ENCODE measurements at regions not wholly inside any gene's neighbourhood (a gene's known extent, or its start where the extent isn't known, plus 50 kb on each side); places are given as distances from the start of the nearest gene placed in this dataset.
"Not testable (repeated sequence)": the region's sequence is repeated elsewhere in the genome, so short reads cannot be mapped to it uniquely, and the experiment has no call there.

DNA sequence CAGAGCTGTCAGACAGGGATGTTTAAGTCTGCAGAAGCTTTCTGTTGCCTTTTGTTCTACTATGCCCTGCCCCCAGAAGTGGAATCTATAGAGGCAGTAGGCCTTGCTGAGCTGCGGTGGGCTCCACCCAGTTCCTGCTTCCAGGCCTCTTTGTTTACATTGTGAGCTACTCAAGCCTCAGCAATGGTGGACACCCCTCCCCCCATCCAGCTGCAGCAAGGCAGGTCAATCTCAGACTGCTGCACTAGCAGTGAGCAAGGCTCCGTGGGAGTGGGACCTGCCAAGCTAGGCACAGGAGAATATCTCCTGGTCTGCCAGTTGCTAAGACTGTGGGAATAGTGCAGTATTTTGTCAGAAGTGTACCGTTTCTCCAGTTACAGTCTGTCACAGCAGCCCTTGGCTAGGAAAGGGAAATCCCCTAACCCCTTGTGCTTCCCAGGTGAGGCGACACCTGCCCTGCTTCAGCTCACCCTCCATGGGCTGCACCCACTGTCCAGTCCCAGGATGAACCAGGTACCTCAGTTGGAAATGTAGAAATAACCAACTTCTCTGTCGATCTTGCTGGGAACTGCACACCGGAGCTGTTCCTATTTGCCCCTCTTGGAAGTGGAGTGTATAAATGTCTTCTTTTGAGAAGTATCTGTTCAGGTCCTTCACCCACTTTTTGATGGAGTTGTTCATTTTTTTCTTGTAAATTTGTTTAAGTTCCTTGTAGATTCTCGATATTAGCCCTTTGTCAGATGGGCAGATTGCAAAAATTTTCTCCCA is 213.5 kb upstream of the SLC38A2 start:
- ATAC-seq: peak; percentile 77
- intact Hi-C loops (cut with DNase I, micrococcal nuclease): no loop called here
- peak; percentile 57 to 79 for DNase-seq

GRCh38 chr12:46584098-46584497 is 211.5 kb upstream of the SLC38A2 start:
- ATAC-seq; DNase-seq; intact Hi-C loops (cut with DNase I, micrococcal nuclease): not testable (repeated sequence)

GRCh38 chr12:46581990-46582389 is 209.4 kb upstream of the SLC38A2 start:
- ATAC-seq; intact Hi-C loops (cut with DNase I, micrococcal nuclease); DNase-seq: not testable (repeated sequence)

- DNase-seq (no peak), ATAC-seq (no peak)
- intact Hi-C loops (cut with DNase I, micrococcal nuclease): no loop called here
These were observed 207.9 kb upstream of the SLC38A2 start for GRCh38 chr12:46580445-46580844.

- DNase-seq: no peak
- ATAC-seq: no peak
- intact Hi-C loops (cut with DNase I, micrococcal nuclease): no loop called here
These were observed 206.9 kb upstream of the SLC38A2 start for GRCh38 chr12:46579474-46579873.

DNA sequence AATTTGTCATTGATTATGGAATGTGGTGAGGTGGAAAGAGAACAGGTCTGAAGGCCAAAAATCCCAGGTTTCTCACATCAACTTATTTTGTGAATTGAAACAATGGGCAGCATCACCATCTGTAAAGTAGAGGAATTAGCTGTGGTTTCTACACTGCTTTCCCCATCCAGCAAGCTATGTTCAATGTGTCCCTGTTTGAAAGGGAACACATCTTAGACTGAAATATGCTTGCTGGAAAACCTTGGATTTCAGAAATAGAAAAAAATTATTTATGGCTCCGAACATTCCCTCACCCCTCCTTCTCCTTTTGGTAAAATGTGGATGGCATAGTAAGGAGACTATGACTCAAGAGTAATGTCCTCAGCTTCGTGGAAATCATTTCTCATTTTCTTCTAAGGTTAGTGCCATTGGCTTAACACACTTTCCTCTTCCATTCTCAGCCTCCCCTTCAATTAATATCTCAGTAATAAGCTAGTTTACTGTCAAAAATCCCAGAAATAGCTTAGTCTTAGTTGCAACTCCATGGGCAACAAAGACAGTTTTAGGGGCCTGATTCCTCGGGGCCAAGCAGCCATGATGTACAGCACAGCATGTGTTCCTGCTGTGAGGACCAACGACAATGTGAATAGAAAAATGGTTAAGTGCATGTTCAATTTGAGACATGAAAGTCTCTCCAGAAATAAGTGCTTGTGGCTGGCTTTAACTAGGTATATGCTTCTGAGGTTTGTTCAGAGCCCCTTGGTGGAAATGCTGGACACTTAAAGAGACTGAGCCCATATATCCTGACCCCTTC is 205.8 kb upstream of the SLC38A2 start:
- no peak for DNase-seq
- no peak for ATAC-seq
- intact Hi-C loops (cut with DNase I, micrococcal nuclease): no loop called here

- DNase-seq (no peak), ATAC-seq (no peak)
- intact Hi-C loops (cut with DNase I, micrococcal nuclease): no loop called here
These were observed 204.6 kb upstream of the SLC38A2 start for GRCh38 chr12:46577063-46577776.

- DNase-seq (no peak), ATAC-seq (no peak)
- intact Hi-C loops (cut with DNase I, micrococcal nuclease): no loop called here
These were observed 202.3 kb upstream of the SLC38A2 start for GRCh38 chr12:46574847-46575246.

DNA sequence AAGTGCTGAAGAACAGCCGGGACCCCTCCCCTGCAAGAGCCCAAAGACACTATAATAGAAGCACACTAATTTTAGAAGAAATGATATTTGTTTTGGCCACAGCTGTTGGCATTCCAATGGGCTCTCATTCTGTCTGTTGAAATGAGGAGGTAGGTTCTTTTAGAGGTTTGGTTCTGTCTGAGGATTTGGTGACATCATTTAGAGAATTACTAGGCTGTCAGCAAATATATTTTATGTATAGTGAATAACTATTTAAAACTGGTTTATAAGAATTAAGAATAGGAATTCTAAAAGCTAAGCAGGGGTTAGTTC is 200.7 kb upstream of the SLC38A2 start:
- no peak for DNase-seq
- ATAC-seq: no peak
- intact Hi-C loops (cut with DNase I, micrococcal nuclease): no loop called here

DNA sequence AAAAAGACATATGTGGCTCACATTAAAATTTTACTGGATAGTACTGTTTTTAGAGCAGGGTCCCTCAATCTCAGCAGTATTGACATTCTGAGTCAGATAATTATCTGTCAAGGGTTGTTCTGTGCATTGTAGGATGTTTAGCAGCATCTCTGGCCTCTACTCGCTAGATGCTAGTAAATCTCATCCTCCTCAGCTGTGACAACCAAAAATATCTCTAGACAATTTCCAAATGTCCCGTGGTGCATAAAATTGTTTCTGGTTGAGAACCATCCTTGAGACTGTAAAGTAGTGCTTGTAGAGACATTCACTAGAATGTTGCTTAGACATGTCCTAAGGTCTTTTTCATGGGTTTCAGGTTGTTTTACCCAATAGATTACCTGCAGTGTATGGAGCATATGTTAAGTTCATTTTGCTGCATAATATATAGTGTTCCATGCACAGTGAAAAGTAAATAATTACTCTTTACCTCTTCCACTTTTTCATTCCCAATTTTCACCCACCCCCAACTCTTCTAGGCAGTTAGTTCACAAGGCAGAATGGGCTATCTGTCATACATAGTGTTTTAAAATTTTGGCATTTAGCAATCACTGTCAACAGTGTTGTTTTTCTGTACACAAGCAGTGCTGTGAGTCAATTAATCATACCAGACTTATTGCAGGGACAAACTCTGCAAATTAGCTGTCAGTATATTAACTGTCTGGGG is 200.2 kb upstream of the SLC38A2 start:
- no peak for DNase-seq
- ATAC-seq: no peak
- intact Hi-C loops (cut with DNase I, micrococcal nuclease): no loop called here

DNA sequence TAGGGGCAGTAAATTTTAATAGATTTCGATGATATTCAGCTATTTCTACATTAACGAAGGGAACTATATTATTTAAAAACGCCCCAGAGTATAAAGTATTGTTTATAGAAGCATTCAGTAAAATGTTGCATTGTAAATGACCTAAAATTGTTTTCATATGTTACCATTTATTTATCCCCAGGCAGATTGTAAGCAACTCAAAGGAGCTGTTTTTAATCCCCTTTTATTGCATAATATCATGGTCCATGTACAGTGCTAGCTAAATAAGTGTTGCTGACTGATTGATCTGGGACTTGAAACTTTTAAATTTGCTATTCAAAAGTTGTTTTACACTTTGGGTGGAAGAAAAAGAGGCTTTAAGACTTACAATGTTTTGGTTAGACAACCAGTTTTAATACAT is 199.0 kb upstream of the SLC38A2 start:
- ATAC-seq (no peak), DNase-seq (no peak)
- intact Hi-C loops (cut with DNase I, micrococcal nuclease): no loop called here

DNA sequence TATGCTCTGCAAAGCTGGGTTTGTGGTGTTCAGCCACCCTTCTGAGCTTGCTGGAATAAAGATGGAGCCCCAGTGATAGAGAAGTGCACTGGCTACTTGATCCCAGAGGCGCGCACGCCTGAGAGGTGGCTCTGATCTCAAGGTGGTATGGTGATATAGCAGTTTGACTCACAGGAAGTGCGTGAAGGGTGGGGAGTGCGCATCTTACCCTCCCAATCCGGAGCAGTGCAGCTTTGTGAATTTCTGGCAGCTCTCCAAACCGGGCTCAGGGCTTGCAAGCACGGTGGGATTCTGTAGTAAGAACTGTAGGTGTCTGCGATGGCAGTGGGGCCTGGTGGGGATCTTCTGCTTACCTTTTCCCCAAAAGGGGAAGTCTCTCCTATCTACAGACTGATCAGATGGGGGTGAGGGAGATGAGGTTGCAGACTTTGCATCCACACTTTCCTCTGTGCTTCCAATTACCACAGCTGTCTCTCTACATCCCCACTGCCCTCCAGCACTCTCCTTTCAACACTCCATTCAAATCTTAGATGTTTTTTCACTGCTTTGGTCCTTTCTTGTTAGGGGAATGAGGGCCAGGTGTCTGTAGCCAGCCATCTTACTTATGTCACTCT is 197.4 kb upstream of the SLC38A2 start:
- ATAC-seq: no peak
- intact Hi-C loops (cut with DNase I, micrococcal nuclease): no loop called here

GRCh38 chr12:46567667-46568066 is 195.1 kb upstream of the SLC38A2 start:
- DNase-seq: no peak
- intact Hi-C loops (cut with DNase I, micrococcal nuclease): no loop called here
- no peak for ATAC-seq

More for the DNA sequence above, 197.4 kb upstream of the SLC38A2 start:
- DNase-seq: no peak

GRCh38 chr12:46562625-46563225 is 190.2 kb upstream of the SLC38A2 start:
- intact Hi-C loops (cut with DNase I, micrococcal nuclease): no loop called here
- DNase-seq (no peak), ATAC-seq (no peak)

DNA sequence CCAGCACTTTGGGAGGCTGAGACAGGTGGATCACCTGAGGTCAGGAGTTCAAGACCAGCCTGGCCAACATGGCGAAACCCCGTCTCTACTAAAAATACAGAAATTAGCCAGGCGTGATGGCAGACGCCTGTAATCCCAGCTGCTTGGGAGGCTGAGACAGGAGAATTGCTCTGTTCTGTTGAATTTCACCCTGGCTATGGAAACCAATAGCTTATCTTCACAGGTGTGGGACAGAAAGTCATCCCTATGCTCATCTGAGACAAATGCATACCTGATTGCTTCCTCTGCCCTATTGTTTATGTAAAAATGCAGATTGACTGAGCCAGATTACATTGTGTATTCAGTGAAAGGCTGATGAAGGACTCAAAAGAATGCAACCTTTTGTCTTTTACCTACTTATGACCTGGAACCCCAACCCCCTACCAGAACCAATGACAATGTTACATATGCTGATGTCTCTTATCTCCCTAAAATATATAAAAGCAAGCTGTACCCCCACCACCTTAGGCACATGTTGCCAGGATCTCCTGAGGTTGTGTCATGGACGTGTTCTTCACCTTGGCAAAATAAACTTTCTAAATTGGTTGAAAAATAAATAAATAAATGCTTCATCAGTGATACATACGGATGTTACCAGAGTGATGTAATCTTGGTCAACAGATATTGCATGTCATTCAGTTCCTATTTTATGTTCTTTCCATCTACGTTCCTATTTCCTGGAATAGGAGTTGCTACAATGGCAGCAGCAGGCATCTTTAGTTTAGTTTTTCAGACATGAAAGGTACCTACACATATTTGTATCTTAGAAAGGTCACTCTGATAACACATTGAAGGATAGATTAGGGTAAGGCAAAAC is 189.4 kb upstream of the SLC38A2 start:
- ATAC-seq; intact Hi-C loops (cut with DNase I, micrococcal nuclease); DNase-seq: not testable (repeated sequence)

DNA sequence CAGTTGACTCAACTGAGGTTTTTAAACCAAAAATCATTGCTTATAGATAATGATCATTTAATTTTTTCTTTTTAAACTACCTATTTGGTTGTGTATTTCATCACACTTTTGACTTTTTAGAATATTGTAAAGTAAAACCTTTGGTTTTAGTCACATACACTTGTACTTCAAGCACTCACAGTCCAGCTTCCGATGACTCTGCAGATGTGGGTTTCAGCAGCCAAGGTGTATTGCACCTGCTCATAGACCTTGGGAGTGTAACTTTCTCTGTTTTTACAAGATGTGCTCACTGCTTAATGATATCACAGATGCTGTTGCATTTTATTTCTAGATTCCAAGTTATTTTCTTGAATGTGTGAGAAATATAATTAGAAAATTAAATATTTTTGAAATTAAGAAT is 188.3 kb upstream of the SLC38A2 start:
- no peak for ATAC-seq
- intact Hi-C loops (cut with DNase I, micrococcal nuclease): no loop called here
- DNase-seq: no peak

- DNase-seq: no peak
- intact Hi-C loops (cut with DNase I, micrococcal nuclease): no loop called here
- no peak for ATAC-seq
These were observed 187.5 kb upstream of the SLC38A2 start for GRCh38 chr12:46560089-46560488.

DNA sequence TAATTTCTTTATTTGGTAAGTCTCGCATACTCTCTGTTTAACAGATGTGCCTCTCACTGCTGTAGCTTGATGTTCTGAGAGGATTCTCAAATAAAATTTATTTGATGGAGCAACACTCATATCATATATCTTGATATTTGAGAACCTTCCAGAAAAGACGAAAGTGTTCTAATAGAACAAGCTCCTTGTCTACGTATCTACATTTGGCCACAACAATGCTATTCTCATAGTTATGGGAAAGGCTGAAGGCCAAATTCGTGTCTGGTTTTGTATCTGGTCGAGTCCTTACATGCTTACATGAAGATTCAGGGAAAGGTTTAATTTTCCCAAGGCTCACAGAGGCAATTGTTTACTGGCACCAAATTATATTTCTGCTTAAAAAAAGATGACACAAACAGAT is 186.7 kb upstream of the SLC38A2 start:
- DNase-seq (no peak), ATAC-seq (no peak)
- intact Hi-C loops (cut with DNase I, micrococcal nuclease): no loop called here

Data from left colon (tissue), 2 donors.